ENCODE measurements at regions not wholly inside any gene's neighbourhood (a gene's known extent, or its start where the extent isn't known, plus 50 kb on each side); places are given as distances from the start of the nearest gene placed in this dataset.

DNA sequence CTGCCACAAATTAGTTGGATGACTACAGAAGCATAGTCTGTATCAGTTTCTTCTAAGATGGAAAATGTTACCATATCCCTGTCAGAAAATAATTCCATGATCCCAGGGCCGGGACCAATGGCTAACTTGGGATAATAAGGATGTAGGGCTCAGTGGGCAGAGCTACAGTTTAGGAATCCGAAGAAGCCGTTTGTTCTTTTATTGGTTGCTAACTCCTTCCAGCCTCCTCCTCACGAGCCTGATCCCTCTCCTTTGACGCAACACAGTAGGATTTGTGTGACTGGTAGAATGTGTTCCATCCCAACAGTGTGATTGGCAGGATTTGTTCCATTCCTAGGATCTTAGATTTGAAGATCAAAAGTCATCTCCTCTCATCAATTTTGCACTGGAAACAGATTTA lies 496.9 kb downstream of the AGTPBP1 start:
- CTCF ChIA-PET (ENCODE audit: low intra/inter-chr PET ratio): no interaction called here
- FAIRE-seq: no peak
- TF ChIP-seq, protein P1, sequence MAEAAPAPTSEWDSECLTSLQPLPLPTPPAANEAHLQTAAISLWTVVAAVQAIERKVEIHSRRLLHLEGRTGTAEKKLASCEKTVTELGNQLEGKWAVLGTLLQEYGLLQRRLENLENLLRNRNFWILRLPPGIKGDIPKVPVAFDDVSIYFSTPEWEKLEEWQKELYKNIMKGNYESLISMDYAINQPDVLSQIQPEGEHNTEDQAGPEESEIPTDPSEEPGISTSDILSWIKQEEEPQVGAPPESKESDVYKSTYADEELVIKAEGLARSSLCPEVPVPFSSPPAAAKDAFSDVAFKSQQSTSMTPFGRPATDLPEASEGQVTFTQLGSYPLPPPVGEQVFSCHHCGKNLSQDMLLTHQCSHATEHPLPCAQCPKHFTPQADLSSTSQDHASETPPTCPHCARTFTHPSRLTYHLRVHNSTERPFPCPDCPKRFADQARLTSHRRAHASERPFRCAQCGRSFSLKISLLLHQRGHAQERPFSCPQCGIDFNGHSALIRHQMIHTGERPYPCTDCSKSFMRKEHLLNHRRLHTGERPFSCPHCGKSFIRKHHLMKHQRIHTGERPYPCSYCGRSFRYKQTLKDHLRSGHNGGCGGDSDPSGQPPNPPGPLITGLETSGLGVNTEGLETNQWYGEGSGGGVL (CRISPR knock-in tag; IDR thresholded peaks at IDR 0.05): no peak
- no peak for TF ChIP-seq TCF7 (IDR thresholded peaks at IDR 0.05; ENCODE audit: borderline replicate concordance)
- no peak for TF ChIP-seq NFRKB (IDR thresholded peaks at IDR 0.05; ENCODE audit: low read depth)
- TF ChIP-seq, protein P2, sequence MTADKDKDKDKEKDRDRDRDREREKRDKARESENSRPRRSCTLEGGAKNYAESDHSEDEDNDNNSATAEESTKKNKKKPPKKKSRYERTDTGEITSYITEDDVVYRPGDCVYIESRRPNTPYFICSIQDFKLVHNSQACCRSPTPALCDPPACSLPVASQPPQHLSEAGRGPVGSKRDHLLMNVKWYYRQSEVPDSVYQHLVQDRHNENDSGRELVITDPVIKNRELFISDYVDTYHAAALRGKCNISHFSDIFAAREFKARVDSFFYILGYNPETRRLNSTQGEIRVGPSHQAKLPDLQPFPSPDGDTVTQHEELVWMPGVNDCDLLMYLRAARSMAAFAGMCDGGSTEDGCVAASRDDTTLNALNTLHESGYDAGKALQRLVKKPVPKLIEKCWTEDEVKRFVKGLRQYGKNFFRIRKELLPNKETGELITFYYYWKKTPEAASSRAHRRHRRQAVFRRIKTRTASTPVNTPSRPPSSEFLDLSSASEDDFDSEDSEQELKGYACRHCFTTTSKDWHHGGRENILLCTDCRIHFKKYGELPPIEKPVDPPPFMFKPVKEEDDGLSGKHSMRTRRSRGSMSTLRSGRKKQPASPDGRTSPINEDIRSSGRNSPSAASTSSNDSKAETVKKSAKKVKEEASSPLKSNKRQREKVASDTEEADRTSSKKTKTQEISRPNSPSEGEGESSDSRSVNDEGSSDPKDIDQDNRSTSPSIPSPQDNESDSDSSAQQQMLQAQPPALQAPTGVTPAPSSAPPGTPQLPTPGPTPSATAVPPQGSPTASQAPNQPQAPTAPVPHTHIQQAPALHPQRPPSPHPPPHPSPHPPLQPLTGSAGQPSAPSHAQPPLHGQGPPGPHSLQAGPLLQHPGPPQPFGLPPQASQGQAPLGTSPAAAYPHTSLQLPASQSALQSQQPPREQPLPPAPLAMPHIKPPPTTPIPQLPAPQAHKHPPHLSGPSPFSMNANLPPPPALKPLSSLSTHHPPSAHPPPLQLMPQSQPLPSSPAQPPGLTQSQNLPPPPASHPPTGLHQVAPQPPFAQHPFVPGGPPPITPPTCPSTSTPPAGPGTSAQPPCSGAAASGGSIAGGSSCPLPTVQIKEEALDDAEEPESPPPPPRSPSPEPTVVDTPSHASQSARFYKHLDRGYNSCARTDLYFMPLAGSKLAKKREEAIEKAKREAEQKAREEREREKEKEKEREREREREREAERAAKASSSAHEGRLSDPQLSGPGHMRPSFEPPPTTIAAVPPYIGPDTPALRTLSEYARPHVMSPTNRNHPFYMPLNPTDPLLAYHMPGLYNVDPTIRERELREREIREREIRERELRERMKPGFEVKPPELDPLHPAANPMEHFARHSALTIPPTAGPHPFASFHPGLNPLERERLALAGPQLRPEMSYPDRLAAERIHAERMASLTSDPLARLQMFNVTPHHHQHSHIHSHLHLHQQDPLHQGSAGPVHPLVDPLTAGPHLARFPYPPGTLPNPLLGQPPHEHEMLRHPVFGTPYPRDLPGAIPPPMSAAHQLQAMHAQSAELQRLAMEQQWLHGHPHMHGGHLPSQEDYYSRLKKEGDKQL (CRISPR knock-in tag; IDR thresholded peaks at IDR 0.05; ENCODE audit: borderline replicate concordance): no peak
- TF ChIP-seq PTBP1 (IDR thresholded peaks at IDR 0.05; ENCODE audit: low read depth, low read length): no peak
- no peak for TF ChIP-seq ZNF589 (CRISPR knock-in tag; IDR thresholded peaks at IDR 0.05; ENCODE audit: low read depth)
- TF ChIP-seq TEAD2 (tag; IDR thresholded peaks at IDR 0.05): no peak
- TF ChIP-seq, protein P3, sequence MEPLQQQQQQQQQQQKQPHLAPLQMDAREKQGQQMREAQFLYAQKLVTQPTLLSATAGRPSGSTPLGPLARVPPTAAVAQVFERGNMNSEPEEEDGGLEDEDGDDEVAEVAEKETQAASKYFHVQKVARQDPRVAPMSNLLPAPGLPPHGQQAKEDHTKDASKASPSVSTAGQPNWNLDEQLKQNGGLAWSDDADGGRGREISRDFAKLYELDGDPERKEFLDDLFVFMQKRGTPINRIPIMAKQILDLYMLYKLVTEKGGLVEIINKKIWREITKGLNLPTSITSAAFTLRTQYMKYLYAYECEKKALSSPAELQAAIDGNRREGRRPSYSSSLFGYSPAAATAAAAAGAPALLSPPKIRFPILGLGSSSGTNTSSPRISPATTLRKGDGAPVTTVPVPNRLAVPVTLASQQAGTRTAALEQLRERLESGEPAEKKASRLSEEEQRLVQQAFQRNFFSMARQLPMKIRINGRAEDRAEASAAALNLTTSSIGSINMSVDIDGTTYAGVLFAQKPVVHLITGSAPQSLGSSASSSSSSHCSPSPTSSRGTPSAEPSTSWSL (CRISPR knock-in tag; IDR thresholded peaks at IDR 0.05; ENCODE audit: borderline replicate concordance): no peak
- no peak for TF ChIP-seq NFIC (IDR thresholded peaks at IDR 0.05)
- no peak for TF ChIP-seq CSDE1 (IDR thresholded peaks at IDR 0.05)
- no peak for TF ChIP-seq CBFA2T2 (conservative IDR thresholded peaks at IDR 0.05)
- TF ChIP-seq CREBBP (IDR thresholded peaks at IDR 0.05; ENCODE audit: low read depth, low read length): no peak
- TF ChIP-seq MCM2 (IDR thresholded peaks at IDR 0.05; ENCODE audit: low read depth): no peak
- TF ChIP-seq, protein P4, sequence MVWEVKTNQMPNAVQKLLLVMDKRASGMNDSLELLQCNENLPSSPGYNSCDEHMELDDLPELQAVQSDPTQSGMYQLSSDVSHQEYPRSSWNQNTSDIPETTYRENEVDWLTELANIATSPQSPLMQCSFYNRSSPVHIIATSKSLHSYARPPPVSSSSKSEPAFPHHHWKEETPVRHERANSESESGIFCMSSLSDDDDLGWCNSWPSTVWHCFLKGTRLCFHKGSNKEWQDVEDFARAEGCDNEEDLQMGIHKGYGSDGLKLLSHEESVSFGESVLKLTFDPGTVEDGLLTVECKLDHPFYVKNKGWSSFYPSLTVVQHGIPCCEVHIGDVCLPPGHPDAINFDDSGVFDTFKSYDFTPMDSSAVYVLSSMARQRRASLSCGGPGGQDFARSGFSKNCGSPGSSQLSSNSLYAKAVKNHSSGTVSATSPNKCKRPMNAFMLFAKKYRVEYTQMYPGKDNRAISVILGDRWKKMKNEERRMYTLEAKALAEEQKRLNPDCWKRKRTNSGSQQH (CRISPR knock-in tag; IDR thresholded peaks at IDR 0.05): no peak

More for the DNA sequence above, 496.9 kb downstream of the AGTPBP1 start:
- no peak overlapping the region for H3K4me2 ChIP-seq (ENCODE audit: insufficient read depth, low read length)
- no peaks in the 10 kb centered on the region for H3K9me3 ChIP-seq (replicated peaks; ENCODE audit: control insufficient read depth, insufficient read depth, low read depth, low read length)
- POLR2A ChIA-PET: no interaction called here
- H3K27me3 ChIP-seq (ENCODE audit: control insufficient read depth in 2 of 2, insufficient read depth in 2 of 2, low read length in 2 of 2): no peaks in the 10 kb centered on the region
- H3K27ac ChIP-seq (ENCODE audit: extremely low read depth, low read depth, low read length): no peak overlapping the region
- H4K20me1 ChIP-seq (replicated peaks; ENCODE audit: control insufficient read depth, insufficient read depth, low read length): no peaks in the 10 kb centered on the region
- no peaks in the 10 kb centered on the region for H3K4me1 ChIP-seq (replicated peaks in 1 of 2; ENCODE audit: control insufficient read depth in 2 of 2, insufficient read depth in 2 of 2, low read length in 2 of 2)
- intact Hi-C loops (cut with micrococcal nuclease): no loop called here
- whole genome bisulfite sequencing (ENCODE audit: insufficient coverage, low coverage, missing lambda C conversion rate): 4% methylated on average over 5 of the region's 5 CpGs
- no peak overlapping the region for H3K4me3 ChIP-seq
- in situ Hi-C loops (cut with MboI): no loop called here
- no TSS peak for BruUV-seq (replicated peaks)
- ATAC-seq: no peak
- H3K36me3 ChIP-seq (ENCODE audit: control insufficient read depth, insufficient read depth, low read length): no peaks in the 10 kb centered on the region
- no peaks in the 10 kb centered on the region for H3K79me2 ChIP-seq (ENCODE audit: control insufficient read depth, insufficient read depth, low read length)
- H2AFZ ChIP-seq (ENCODE audit: low read depth, low read length): no peak overlapping the region
- no peak overlapping the region for H3K9ac ChIP-seq (ENCODE audit: insufficient read depth in 1 of 2, low read depth in 2 of 2, low read length in 2 of 2)
- H3K9me1 ChIP-seq (ENCODE audit: control insufficient read depth, insufficient read depth, low read length): no peaks in the 10 kb centered on the region
- no peak for DNase-seq (ENCODE audit: extremely low read depth in 1 of 4, low spot score in 3 of 4)
